ENCODE measurements at regions not wholly inside any gene's neighbourhood (a gene's known extent, or its start where the extent isn't known, plus 50 kb on each side); places are given as distances from the start of the nearest gene placed in this dataset.

- no peak overlapping the region for H3K4me2 ChIP-seq (ENCODE audit: low read depth, low read length, poor library complexity, severe bottlenecking)
These were observed 177.3 kb upstream of the FAT1 start for GRCh38 chr4:186900984-186901383.

GRCh38 chr4:186901850-186902249 lies 178.2 kb upstream of the FAT1 start:
- Histone ChIP-seq H3F3A (ENCODE audit: insufficient read depth) (no peaks in the 10 kb centered on the region), H3K27ac (ENCODE audit: low read depth, low read length) (no peak overlapping the region), H4K20me1 (ENCODE audit: low read depth, low read length) (no peaks in the 10 kb centered on the region), H3K9me2 (replicated peaks; ENCODE audit: insufficient read depth, low read length) (no peaks in the 10 kb centered on the region), H3K79me2 (ENCODE audit: insufficient read depth, low read length) (no peaks in the 10 kb centered on the region), H3K36me3 (ENCODE audit: low read length) (no peaks in the 10 kb centered on the region), H2AFZ (ENCODE audit: low read depth, low read length, severe bottlenecking) (no peak overlapping the region), H3K4me3 (ENCODE audit: insufficient read depth, low read length, poor library complexity, severe bottlenecking) (no peak overlapping the region), H3K4me2 (ENCODE audit: low read depth, low read length, poor library complexity, severe bottlenecking) (no peak overlapping the region), H3K9ac (ENCODE audit: low read length) (no peak overlapping the region), H3K9me3 (ENCODE audit: insufficient read depth, low read length) (no peaks in the 10 kb centered on the region), H3K27me3 (ENCODE audit: low read length) (no peaks in the 10 kb centered on the region)
- TF ChIP-seq EZH2phosphoT487 (conservative IDR thresholded peaks at IDR 0.05; ENCODE audit: low read length) (no peak), CTCF (IDR thresholded peaks at IDR 0.05; ENCODE audit: insufficient read depth, low read length, poor library complexity, severe bottlenecking) (no peak)

More at GRCh38 chr4:186900984-186901383, 177.3 kb upstream of the FAT1 start:
- Histone ChIP-seq H3K9me3 (ENCODE audit: insufficient read depth, low read length) (no peaks in the 10 kb centered on the region), H3K9ac (ENCODE audit: low read length) (no peak overlapping the region), H3K27me3 (ENCODE audit: low read length) (no peaks in the 10 kb centered on the region), H3K27ac (ENCODE audit: low read depth, low read length) (no peak overlapping the region), H3K4me3 (ENCODE audit: insufficient read depth, low read length, poor library complexity, severe bottlenecking) (no peak overlapping the region), H3K79me2 (ENCODE audit: insufficient read depth, low read length) (no peaks in the 10 kb centered on the region), H3F3A (ENCODE audit: insufficient read depth) (no peaks in the 10 kb centered on the region), H3K9me2 (replicated peaks; ENCODE audit: insufficient read depth, low read length) (no peaks in the 10 kb centered on the region), H2AFZ (ENCODE audit: low read depth, low read length, severe bottlenecking) (no peak overlapping the region), H3K36me3 (ENCODE audit: low read length) (no peaks in the 10 kb centered on the region), H4K20me1 (ENCODE audit: low read depth, low read length) (no peaks in the 10 kb centered on the region)
- TF ChIP-seq EZH2phosphoT487 (conservative IDR thresholded peaks at IDR 0.05; ENCODE audit: low read length) (no peak), CTCF (IDR thresholded peaks at IDR 0.05; ENCODE audit: insufficient read depth, low read length, poor library complexity, severe bottlenecking) (no peak)

GRCh38 chr4:186902361-186902760 lies 178.7 kb upstream of the FAT1 start:
- Histone ChIP-seq H3K9ac (ENCODE audit: low read length) (no peak overlapping the region), H3K4me3 (ENCODE audit: insufficient read depth, low read length, poor library complexity, severe bottlenecking) (no peak overlapping the region), H3K27me3 (ENCODE audit: low read length) (no peaks in the 10 kb centered on the region), H3K79me2 (ENCODE audit: insufficient read depth, low read length) (no peaks in the 10 kb centered on the region), H3K9me3 (ENCODE audit: insufficient read depth, low read length) (no peaks in the 10 kb centered on the region), H2AFZ (ENCODE audit: low read depth, low read length, severe bottlenecking) (no peak overlapping the region), H3K9me2 (replicated peaks; ENCODE audit: insufficient read depth, low read length) (no peaks in the 10 kb centered on the region), H3K36me3 (ENCODE audit: low read length) (no peaks in the 10 kb centered on the region), H3K4me2 (ENCODE audit: low read depth, low read length, poor library complexity, severe bottlenecking) (no peak overlapping the region), H3F3A (ENCODE audit: insufficient read depth) (no peaks in the 10 kb centered on the region), H4K20me1 (ENCODE audit: low read depth, low read length) (no peaks in the 10 kb centered on the region), H3K27ac (ENCODE audit: low read depth, low read length) (no peak overlapping the region)
- TF ChIP-seq CTCF (IDR thresholded peaks at IDR 0.05; ENCODE audit: insufficient read depth, low read length, poor library complexity, severe bottlenecking) (no peak), EZH2phosphoT487 (conservative IDR thresholded peaks at IDR 0.05; ENCODE audit: low read length) (no peak)

Data from SU-DHL-6 (cell line).